ENCODE measurements at regions not wholly inside any gene's neighbourhood (a gene's known extent, or its start where the extent isn't known, plus 50 kb on each side); places are given as distances from the start of the nearest gene placed in this dataset.

DNA sequence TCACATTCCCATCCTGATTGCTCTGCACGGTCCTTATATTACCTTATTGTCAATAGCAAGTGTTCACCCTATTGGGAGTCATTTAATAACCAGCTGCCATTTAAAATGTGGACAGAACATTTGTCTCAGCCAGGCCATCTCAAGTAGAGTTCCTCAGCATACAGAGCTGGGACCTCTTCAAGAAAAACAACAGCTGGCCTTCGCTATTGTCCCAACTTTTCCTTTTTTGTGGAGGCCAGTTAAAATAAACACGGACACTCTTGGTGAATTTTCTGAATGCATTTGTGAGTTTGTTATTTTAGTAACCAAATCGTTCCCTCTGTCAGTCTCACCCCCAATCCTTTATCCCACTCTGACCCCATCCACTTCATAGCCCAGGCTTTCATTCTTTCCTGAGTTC lies 395.3 kb upstream of the PITX2 start:
- CTCF ChIA-PET: no interaction called here
- DNase-seq (ENCODE audit: low read depth, low spot score) (no peak), ATAC-seq (no peak)
- TF ChIP-seq POLR2AphosphoS5 (IDR thresholded peaks at IDR 0.05; ENCODE audit: low read depth, low read length): no peak
- TF ChIP-seq, protein P1, sequence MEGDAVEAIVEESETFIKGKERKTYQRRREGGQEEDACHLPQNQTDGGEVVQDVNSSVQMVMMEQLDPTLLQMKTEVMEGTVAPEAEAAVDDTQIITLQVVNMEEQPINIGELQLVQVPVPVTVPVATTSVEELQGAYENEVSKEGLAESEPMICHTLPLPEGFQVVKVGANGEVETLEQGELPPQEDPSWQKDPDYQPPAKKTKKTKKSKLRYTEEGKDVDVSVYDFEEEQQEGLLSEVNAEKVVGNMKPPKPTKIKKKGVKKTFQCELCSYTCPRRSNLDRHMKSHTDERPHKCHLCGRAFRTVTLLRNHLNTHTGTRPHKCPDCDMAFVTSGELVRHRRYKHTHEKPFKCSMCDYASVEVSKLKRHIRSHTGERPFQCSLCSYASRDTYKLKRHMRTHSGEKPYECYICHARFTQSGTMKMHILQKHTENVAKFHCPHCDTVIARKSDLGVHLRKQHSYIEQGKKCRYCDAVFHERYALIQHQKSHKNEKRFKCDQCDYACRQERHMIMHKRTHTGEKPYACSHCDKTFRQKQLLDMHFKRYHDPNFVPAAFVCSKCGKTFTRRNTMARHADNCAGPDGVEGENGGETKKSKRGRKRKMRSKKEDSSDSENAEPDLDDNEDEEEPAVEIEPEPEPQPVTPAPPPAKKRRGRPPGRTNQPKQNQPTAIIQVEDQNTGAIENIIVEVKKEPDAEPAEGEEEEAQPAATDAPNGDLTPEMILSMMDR (IDR thresholded peaks at IDR 0.05): no peak
- TF ChIP-seq TCF7L2 (IDR thresholded peaks at IDR 0.05; ENCODE audit: low read depth, low read length): no peak
- TF ChIP-seq, protein P2, sequence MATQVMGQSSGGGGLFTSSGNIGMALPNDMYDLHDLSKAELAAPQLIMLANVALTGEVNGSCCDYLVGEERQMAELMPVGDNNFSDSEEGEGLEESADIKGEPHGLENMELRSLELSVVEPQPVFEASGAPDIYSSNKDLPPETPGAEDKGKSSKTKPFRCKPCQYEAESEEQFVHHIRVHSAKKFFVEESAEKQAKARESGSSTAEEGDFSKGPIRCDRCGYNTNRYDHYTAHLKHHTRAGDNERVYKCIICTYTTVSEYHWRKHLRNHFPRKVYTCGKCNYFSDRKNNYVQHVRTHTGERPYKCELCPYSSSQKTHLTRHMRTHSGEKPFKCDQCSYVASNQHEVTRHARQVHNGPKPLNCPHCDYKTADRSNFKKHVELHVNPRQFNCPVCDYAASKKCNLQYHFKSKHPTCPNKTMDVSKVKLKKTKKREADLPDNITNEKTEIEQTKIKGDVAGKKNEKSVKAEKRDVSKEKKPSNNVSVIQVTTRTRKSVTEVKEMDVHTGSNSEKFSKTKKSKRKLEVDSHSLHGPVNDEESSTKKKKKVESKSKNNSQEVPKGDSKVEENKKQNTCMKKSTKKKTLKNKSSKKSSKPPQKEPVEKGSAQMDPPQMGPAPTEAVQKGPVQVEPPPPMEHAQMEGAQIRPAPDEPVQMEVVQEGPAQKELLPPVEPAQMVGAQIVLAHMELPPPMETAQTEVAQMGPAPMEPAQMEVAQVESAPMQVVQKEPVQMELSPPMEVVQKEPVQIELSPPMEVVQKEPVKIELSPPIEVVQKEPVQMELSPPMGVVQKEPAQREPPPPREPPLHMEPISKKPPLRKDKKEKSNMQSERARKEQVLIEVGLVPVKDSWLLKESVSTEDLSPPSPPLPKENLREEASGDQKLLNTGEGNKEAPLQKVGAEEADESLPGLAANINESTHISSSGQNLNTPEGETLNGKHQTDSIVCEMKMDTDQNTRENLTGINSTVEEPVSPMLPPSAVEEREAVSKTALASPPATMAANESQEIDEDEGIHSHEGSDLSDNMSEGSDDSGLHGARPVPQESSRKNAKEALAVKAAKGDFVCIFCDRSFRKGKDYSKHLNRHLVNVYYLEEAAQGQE (IDR thresholded peaks at IDR 0.05; ENCODE audit: insufficient read depth in 1 of 2, low read depth in 2 of 2, low read length in 1 of 2): no peak
- TF ChIP-seq SIN3A (IDR thresholded peaks at IDR 0.05; ENCODE audit: borderline replicate concordance, insufficient read depth, low read depth, low read length): no peak
- Histone ChIP-seq H3K36me3 (ENCODE audit: control insufficient read depth, insufficient read depth, low read length) (no peaks in the 10 kb centered on the region), H3K4me3 (ENCODE audit: low read depth in 2 of 2, low read length in 2 of 2) (no peak overlapping the region), H3K27ac (ENCODE audit: low read length) (no peak overlapping the region), H3K9me3 (ENCODE audit: control insufficient read depth, insufficient read depth, low read depth, low read length) (no peaks in the 10 kb centered on the region), H3K4me1 (ENCODE audit: control insufficient read depth, insufficient read depth, low read length) (no peaks in the 10 kb centered on the region), H3K27me3 (ENCODE audit: control insufficient read depth, insufficient read depth, low read length) (no peaks in the 10 kb centered on the region)
- POLR2A ChIA-PET: no interaction called here
- BruUV-seq (replicated peaks): no TSS peak
- in situ Hi-C loops (cut with HindIII; ENCODE audit: low pct_unique_long_range_greater_than_20kb, low sequenced_read_pairs): no loop called here
- intact Hi-C loops (cut with micrococcal nuclease; ENCODE audit: unreplicated experiment): no loop called here

DNA sequence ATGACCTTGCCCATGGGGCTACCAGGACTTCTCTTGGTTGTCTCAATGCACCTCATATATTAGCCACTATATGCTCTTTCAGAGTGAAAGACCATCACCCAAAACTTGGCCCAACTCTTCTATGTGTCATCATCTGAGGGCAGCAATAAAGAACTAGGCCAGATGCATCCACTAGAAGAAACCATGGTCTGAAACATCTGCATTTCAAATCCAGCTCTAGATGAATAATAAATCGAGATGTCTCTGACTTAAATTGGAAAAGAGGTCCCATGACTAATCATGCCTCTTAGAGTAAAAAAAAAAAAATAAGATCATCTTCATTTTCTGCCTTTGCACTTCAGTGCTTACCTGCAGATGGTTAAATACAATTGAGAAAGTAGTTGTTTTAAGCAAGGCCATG lies 397.6 kb upstream of the PITX2 start:
- no TSS peak for BruUV-seq (replicated peaks)
- no peak for ATAC-seq
- intact Hi-C loops (cut with micrococcal nuclease; ENCODE audit: unreplicated experiment): no loop called here

More for the DNA sequence above, 397.6 kb upstream of the PITX2 start:
- TF ChIP-seq, protein P2 (IDR thresholded peaks at IDR 0.05; ENCODE audit: insufficient read depth in 1 of 2, low read depth in 2 of 2, low read length in 1 of 2): no peak
- TF ChIP-seq SIN3A (IDR thresholded peaks at IDR 0.05; ENCODE audit: borderline replicate concordance, insufficient read depth, low read depth, low read length): no peak
- TF ChIP-seq, protein P1 (IDR thresholded peaks at IDR 0.05): no peak
- Histone ChIP-seq H3K4me1 (ENCODE audit: control insufficient read depth, insufficient read depth, low read length) (no peaks in the 10 kb centered on the region), H3K27me3 (ENCODE audit: control insufficient read depth, insufficient read depth, low read length) (no peaks in the 10 kb centered on the region), H3K27ac (ENCODE audit: low read length) (no peak overlapping the region), H3K4me3 (ENCODE audit: low read depth in 2 of 2, low read length in 2 of 2) (no peak overlapping the region), H3K9me3 (ENCODE audit: control insufficient read depth, insufficient read depth, low read depth, low read length) (no peaks in the 10 kb centered on the region), H3K36me3 (ENCODE audit: control insufficient read depth, insufficient read depth, low read length) (no peaks in the 10 kb centered on the region)
- in situ Hi-C loops (cut with HindIII; ENCODE audit: low pct_unique_long_range_greater_than_20kb, low sequenced_read_pairs): no loop called here
- ChIA-PET POLR2A (no interaction called here), CTCF (no interaction called here)
- DNase-seq (ENCODE audit: low read depth, low spot score): no peak
